GM11168 (cell line): ENCODE measurements at regions not wholly inside any gene's neighbourhood (a gene's known extent, or its start where the extent isn't known, plus 50 kb on each side); places are given as distances from the start of the nearest gene placed in this dataset.
"Not testable (repeated sequence)": the region's sequence is repeated elsewhere in the genome, so short reads cannot be mapped to it uniquely, and the experiment has no call there.

Experiments
- in situ Hi-C: fragments of 300-500 bp; cut with MboI; formaldehyde crosslinking; loops from one replicate; pipeline ENCODE4 v1.12.0; 2022; ENCODE audit warnings: low sequenced_read_pairs; ENCODE audit not compliant: unreplicated experiment

GRCh38 chrY:7994781-7995180 lies 1083.2 kb upstream of the AMELY start:
- in situ Hi-C loops = not testable (repeated sequence)

DNA sequence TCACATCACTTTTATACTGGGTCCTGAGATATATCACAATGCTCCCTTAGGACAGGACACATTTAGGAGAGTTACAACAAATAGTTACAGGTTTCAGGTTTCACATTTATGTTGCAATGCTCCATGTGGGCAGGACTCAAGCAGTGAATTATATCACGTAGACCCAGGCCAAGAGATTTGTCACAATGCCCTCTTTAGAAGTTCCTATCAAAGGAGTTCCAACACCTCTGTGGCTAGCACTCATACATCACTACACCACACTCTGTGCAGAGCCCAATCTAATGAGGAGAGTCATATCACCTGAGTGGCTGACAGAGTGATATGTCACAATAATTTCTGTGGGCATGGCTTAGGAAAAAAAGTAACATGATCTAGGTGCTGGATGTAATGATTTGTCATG lies 1068.2 kb upstream of the AMELY start:
- in situ Hi-C loops = no loop called here

DNA sequence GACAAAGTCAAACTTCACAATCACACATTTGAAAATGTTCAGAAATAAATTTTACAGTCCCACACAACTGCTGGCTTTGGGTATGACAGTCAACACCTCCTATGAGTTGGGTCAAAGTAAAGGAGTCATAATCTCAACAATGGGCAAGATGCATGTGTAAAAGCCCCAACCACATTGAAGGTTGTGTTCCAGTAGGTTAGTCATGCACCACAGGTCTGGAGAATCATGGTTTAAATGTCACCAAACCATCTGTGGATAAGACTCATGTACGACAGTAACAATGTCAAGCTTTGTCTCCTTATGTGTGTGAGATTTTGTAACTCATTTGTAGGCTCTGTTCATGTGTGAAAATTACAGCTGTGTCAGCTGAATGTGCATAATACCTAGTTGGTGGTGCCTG lies 1065.7 kb upstream of the AMELY start:
- in situ Hi-C loops = no loop called here

GRCh38 chrY:7968293-7968692 lies 1056.7 kb upstream of the AMELY start:
- in situ Hi-C loops = no loop called here

DNA sequence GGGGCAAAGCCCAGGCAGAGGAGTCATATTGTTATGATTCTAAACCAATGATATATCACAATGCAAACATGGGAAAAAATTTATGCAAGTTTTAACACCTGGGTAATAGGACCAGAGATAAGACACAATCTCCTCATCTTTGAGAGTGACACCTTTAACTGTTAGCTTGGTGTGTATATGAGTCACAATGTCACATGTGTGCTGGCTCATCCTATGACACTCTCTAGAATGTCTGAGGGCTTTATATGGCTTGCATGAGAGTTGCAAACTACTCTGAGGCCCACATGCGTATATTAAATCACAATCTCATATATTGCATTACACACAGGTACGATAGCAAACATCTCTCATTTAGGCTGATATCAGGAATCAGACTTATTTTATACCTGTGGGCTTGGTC lies 1055.4 kb upstream of the AMELY start:
- in situ Hi-C loops = no loop called here

GRCh38 chrY:7963393-7963792 lies 1051.8 kb upstream of the AMELY start:
- in situ Hi-C loops = no loop called here

DNA sequence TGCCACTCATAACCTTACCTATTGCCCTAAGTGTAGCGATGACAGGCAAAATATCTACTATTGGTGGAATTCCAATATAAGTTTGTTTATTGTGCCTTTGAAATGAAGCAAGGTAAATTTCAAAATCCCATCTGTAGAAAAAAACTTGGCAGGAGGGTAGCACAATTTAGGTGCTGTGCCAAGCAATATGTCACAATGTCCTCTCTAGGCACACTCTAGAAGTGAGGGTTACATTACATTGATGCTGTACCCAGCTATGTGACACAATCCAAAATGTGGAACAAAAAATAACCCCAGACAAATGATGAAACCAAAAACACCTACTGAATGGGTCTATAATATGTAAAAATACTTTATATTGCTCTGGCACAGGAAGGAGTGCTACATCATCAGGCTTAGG lies 1050.8 kb upstream of the AMELY start:
- in situ Hi-C loops = no loop called here

DNA sequence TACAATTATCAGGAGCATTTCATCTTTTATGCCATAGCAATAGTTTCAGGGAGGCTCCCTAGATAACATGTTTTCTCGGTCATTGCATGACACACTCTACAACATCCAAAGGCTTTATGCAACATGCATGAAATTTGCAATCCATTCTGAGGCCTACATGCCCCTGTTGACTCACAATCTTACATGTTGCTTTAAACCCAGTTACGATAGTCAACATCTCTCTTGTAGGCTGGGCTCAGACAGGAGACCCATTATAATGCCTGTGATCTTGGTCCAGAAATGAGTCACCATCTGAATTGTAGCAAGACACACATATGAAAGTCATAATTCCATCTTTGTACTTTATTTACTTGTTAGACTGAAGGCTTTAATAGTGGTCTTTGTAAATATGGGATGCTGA lies 1050.3 kb upstream of the AMELY start:
- in situ Hi-C loops = no loop called here

GRCh38 chrY:7957773-7958172 lies 1046.2 kb upstream of the AMELY start:
- in situ Hi-C loops = no loop called here

- in situ Hi-C loops = no loop called here
Measured at GRCh38 chrY:7951187-7951852, 1039.8 kb upstream of the AMELY start.

DNA sequence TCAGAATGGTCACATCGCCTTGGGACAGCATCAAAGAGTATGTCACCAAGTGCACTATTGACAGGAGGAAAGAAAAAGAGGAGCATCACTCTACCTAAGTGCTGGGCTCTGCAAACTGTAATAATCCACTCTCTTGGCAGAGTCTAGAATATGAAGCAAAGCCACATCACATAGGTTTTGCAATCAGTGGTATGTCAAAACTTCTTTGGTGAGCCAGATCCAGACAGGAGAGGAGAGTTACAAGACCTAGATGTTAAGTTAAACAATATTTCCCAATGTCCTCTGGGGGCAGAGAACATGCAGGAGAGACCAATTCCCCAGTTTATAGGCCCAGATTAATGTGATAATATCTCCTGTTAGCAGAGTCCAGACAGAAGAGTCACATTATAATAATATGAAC lies 1032.6 kb upstream of the AMELY start:
- in situ Hi-C loops = no loop called here

- in situ Hi-C loops = no loop called here
Measured at GRCh38 chrY:7942711-7943110, 1031.2 kb upstream of the AMELY start.

DNA sequence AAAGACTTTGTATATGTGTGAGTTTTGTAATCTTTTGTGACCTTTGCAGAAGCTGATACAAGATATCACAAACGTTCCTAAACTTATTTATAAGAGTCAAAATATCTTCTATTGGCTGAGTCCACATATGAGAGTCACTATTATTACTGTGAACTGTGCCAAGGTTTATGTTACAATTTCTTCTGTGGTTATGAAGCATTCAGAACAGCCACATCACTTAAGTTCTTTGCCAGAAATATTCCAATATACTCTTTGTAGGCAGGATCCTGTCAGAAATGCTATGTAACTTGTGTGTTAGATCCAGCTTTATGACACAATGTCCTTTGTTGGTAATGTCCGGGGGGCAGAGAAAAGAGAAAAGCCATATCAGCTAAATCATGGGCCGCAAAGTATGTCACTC lies 1030.3 kb upstream of the AMELY start:
- in situ Hi-C loops = no loop called here

DNA sequence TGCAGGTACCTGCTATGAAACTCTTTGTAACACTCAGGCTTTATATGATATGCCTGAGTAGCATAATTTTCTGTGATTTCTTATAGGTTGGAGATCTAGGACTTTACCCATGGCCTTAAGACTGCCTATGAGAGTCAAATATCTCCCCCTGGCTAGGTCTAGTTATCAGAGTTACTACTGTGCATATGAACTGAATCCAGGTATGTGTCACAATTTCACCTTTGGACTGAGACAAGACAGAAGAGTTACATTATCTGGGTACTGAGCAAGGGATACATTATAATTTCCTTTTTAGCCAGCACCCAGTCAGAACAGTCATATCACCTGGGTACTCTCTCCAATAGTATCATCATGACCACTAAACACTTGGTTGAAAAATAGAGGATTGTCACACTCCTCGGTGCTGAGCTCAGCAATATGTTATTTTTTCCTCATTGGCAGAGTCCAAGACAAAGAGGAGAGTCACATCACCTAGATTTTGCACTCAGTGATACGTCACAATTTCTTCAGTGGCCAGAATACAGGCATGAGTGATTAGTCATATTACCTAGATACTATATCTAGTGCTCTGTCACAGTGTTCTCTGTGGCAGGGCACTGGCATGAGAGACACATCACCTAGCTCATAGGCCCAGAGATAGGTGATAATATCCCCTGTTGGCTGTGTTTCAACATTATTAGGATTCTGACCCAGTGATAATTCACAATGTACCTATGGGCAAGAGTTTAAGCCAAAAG lies 1027.6 kb upstream of the AMELY start:
- in situ Hi-C loops = no loop called here

GRCh38 chrY:7936831-7937230 lies 1025.3 kb upstream of the AMELY start:
- in situ Hi-C loops = no loop called here

- in situ Hi-C loops = no loop called here
Measured at GRCh38 chrY:7936046-7936445, 1024.5 kb upstream of the AMELY start.

DNA sequence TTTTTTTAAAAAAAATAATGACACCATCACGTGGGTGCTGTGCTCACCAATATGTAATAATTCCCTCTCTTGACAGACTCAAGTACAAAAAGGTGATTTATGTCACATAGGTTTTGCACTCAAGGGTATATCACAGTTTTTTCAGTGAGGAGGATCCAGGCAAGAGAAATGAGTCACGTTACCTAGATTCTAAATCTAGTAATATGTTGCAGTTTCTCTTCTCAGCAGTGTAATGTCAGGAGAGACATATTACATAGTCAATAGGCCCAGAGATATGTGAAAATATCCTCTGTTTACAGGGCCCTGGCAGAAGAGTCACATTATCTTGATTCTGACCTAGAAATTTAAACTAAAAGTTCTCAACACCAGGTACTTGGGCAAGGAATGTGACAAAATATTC lies 1024.1 kb upstream of the AMELY start:
- in situ Hi-C loops = no loop called here

DNA sequence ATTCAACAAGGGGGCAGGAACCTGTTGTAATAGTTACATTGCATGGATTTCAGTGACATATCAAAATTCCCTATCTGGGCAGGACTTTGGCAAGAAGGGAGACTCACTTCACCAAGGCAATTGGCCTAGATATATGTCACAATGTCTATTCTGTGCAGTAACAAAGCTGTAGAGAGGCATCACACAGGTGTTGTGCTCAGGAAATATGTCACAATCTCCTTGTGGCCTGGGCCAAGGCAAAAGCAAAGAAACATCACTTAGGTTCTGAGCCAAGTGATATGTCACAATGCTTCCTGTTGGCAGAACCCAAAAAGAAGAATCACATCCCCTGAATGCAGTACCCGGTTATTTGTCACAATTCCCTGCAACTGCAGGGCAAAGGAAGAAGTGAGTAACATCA lies 1020.9 kb upstream of the AMELY start:
- in situ Hi-C loops = no loop called here

DNA sequence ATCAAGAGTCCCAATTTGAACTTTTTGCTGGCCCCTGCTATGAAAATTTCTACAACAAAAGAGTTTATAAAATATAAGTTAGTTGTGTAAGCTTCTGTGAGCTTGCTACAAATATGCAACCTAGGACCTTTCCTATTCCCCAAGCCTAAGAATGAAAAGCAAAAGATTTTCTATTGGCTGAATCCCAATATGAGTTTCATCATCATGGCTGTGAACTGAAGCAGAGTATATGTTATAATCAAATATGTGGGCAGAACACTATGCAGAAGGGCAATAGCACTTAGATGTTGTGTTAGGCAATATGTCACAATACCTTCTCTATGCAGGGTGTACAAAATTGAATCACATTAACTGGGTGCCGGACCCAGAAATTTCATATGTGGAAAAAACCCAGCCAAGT lies 1018.3 kb upstream of the AMELY start:
- in situ Hi-C loops = no loop called here

DNA sequence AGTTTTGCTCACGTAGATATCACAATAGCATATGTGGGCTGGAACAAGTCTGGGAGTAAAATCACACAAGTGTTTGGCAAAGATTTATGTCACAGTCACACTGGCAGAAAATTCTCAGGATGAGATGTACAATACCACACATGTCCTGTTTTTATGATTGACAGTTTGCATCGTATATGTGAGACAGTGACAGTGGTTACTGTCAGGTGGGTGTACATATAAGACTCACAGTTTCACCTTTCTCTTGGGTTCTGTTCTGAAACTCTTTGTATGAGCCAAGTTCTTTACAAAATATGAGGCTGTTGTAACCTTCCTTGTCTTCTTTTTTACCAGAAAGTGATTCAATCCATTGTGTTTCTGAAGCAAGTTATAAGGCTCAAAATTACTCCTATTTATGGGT lies 1012.5 kb upstream of the AMELY start:
- in situ Hi-C loops = no loop called here

- in situ Hi-C loops = no loop called here
Measured at GRCh38 chrY:7923476-7924017, 1012.0 kb upstream of the AMELY start.

- in situ Hi-C loops = no loop called here
Measured at GRCh38 chrY:7920382-7920781, 1008.8 kb upstream of the AMELY start.
